Effector memory CD4-positive, alpha-beta T cell (primary cell): ENCODE measurements at regions not wholly inside any gene's neighbourhood (a gene's known extent, or its start where the extent isn't known, plus 50 kb on each side); places are given as distances from the start of the nearest gene placed in this dataset.

Source experiments
- DNase-seq, 3 donors: peaks; one replicate each; pipeline ENCODE4 v3.0.0-alpha.2; 2020
- H3K27ac ChIP-seq: 2 replicates; pipeline ENCODE4 v1.7.0; 2013; ENCODE audit warnings: mild to moderate bottlenecking, low read length, moderate library complexity; ENCODE audit not compliant: insufficient read depth, poor library complexity, severe bottlenecking
- H3K27me3 ChIP-seq: replicated peaks from 2 replicates; pipeline ENCODE4 v1.7.0; 2013; ENCODE audit warnings: mild to moderate bottlenecking, low read length; ENCODE audit not compliant: insufficient read depth, control insufficient read depth, poor library complexity, severe bottlenecking
- H3K36me3 ChIP-seq: 2 replicates; pipeline ENCODE4 v1.7.0; 2013; ENCODE audit warnings: mild to moderate bottlenecking, low read length, moderate library complexity; ENCODE audit not compliant: control insufficient read depth, insufficient read depth
- H3K4me1 ChIP-seq: 2 replicates; pipeline ENCODE4 v1.7.0; 2013; ENCODE audit warnings: low read length, mild to moderate bottlenecking; ENCODE audit not compliant: control insufficient read depth, insufficient read depth, poor library complexity, severe bottlenecking
- H3K4me3 ChIP-seq: 2 replicates; pipeline ENCODE4 v1.7.0; 2013; ENCODE audit warnings: low read length, low read depth, mild to moderate bottlenecking; ENCODE audit not compliant: insufficient read depth, poor library complexity, severe bottlenecking
- H3K9me3 ChIP-seq: 2 replicates; pipeline ENCODE4 v1.7.0; 2013; ENCODE audit warnings: mild to moderate bottlenecking, low read length, moderate library complexity; ENCODE audit not compliant: control insufficient read depth

DNA sequence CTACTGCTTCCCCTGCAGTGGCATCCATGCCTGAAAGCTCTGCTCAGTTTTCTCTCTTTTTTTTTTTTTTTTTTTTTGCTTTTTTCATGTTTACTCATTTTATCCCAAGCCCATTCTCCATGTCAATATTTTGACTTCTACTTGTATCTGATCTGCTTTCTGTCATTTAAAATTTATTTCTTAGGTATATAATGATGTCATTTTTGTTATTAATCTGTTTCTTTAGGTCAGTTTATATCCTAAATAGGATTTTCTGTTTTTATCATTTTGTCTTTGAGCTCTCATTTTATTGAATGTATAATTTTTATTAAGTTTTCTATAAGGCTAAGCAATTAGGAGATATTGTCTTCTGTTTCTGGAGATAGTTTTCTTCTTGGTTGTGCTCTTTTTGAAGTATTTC lies 138.5 kb upstream of the PMEPA1 start:
- Histone ChIP-seq H3K27me3 (no peaks in the 10 kb centered on the region), H3K27ac (no peak overlapping the region), H3K4me1 (no peaks in the 10 kb centered on the region), H3K36me3 (no peaks in the 10 kb centered on the region), H3K4me3 (no peak overlapping the region), H3K9me3 (no peaks in the 10 kb centered on the region)
- DNase-seq, result no peak

DNA sequence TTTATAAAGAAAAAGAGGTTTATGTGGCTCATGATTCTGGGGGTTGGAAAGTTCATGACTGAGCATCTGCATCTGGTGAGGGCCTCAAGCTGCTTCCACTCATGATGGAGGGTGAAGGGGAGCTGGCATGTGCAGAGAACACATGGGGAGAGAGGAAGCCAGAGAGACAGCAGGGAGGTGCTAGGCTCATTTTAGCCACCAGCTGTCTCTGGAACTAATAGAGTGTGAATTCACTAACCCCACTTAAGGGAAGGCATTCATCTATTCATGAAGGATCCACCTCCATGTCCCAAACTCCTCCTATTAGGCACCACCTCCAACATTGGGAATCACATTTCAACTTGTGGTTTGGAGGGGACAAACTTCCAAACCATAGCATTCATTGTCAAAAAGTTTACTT lies 137.3 kb upstream of the PMEPA1 start:
- DNase-seq, result no peak
- H3K36me3 ChIP-seq, result no peaks in the 10 kb centered on the region
- H3K27me3 ChIP-seq, result no peaks in the 10 kb centered on the region
- no peaks in the 10 kb centered on the region for H3K9me3 ChIP-seq
- H3K4me1 ChIP-seq, result no peaks in the 10 kb centered on the region
- H3K27ac ChIP-seq, result no peak overlapping the region
- no peak overlapping the region for H3K4me3 ChIP-seq

DNA sequence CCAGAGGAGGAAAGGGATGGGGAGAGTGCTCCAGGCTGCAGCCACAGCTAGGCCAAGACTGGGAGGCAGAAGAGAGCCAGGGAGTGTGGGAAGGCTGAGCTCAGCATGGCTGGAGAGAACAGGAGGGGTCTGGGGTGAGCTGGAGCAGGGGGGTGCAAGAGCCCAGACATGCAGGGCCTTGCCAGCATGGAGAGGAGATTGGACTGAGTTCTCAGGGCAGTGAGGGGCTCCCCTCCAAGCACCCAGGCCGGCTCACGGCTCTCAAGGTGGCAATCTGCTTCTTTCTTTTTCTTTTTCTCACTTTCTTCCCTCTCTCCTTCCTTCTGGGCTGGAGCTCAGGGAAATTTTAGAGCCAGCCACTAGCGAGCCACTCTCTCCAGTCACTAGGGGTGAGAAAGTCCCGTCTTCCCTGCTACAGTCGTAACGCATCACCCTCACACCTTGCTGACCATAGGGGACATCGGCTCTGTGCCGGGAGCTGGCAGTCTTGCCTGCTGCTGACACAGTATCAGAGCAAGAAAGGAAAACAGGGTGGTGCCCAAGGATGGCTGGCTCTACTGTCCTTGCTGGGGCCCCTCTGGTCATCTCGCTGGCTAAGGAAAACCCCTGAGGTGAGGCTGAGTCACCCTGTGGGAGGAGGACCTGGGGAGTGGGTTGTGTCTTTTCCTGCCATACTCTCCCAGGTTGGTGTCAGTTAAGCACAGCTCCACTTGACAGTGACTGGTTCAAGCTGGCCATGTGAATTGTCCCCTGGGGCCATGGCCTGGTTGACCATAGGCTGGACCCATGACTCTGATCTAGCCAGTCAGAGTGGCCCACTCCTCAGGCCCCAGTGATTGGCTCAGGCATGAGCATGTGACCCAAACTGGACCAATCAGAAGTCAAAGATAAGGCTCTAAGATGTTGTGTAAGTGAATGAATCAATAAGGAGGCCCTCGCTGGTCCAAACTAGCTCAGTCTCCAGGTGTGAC lies 135.1 kb upstream of the PMEPA1 start:
- Histone ChIP-seq H3K4me3 (no peak overlapping the region), H3K27ac (no peak overlapping the region), H3K9me3 (no peaks in the 10 kb centered on the region), H3K36me3 (no peaks in the 10 kb centered on the region), H3K4me1 (no peaks in the 10 kb centered on the region), H3K27me3 (no peaks in the 10 kb centered on the region)
- no peak for DNase-seq

DNA sequence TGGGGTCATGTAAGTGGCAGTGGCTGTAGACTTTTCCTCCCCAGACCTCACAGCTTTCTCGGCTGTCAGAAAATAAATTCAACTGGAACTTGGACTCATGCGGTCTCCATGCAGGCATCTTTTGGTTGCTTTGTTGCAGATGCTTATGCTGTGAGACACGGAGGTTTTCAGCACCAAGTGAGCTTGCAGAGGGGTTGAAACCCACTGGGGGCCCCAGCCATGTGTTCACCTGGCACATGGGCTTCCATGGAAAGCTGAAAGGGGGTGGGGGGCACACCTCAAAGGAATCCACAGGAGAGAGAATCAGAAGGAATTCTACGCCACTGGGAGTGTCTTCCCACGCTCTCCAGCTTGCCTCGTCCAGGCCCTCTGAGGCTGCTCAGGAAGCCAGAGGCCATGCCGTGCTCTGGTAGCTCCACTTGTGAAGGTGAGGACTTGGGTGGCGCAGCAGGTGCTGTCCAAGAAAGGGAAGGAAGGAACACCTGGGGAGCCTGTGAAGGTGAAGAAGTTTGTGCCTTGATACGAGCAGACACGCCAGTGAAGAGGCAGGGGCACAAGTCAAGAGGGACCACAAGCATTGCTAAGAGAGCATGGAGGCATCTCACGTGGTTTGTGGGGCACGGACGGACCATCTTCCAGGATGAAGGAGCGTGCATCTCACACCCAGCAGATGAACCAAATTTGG lies 134.3 kb upstream of the PMEPA1 start:
- DNase-seq, result no peak
- no peaks in the 10 kb centered on the region for H3K36me3 ChIP-seq
- no peaks in the 10 kb centered on the region for H3K4me1 ChIP-seq
- H3K27me3 ChIP-seq, result no peaks in the 10 kb centered on the region
- H3K27ac ChIP-seq, result no peak overlapping the region
- H3K9me3 ChIP-seq, result no peaks in the 10 kb centered on the region
- H3K4me3 ChIP-seq, result no peak overlapping the region

DNA sequence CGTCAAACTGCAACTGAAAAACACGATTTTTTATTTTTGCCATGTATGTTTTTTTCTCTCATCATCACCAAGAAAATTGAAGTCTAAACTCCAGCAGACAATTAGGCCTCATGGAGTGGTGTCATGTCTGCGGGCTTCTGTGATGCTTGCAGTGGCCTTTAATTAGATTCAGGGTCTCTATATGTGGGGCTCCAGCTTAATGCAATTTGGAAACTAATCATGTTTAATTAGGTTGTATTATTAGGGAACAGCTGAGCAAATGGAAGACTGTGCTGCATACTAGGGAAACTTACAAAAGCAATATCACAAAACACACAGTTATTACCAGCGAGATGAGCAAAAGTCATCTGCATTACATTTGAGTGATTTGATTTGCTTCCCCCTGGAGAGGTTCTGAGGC lies 132.9 kb upstream of the PMEPA1 start:
- Histone ChIP-seq H3K4me3 (no peak overlapping the region), H3K27me3 (no peaks in the 10 kb centered on the region), H3K36me3 (no peaks in the 10 kb centered on the region), H3K27ac (no peak overlapping the region), H3K9me3 (no peaks in the 10 kb centered on the region), H3K4me1 (no peaks in the 10 kb centered on the region)
- DNase-seq, result no peak

DNA sequence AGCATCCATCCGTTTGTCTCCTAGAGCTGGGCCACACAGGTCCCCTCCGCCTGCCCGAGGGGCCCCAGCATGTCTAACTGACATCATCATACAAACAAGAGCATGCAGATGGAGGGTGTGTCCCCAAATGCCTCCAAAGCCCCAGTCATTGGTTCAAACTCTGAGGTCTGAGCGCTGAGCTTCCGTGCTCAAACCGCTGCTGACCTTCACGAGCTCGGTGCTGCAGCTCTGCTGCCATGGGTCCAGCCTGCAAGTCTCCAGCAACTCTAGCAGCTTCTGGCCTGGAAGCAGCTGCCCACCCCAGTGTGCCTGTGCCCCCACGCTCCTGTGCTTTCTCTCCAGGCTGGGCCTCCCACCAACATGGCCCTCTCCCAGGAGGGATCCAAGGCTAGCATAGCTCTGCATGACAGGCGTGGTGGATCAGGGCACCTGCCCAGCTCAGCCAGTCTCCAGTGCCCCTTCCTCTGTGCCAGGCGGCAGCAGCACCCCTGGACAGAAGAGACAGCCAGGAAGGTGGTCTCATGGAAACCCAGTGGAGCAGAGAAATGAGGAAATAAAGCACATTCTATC lies 131.6 kb upstream of the PMEPA1 start:
- no peaks in the 10 kb centered on the region for H3K9me3 ChIP-seq
- H3K27me3 ChIP-seq, result no peaks in the 10 kb centered on the region
- H3K4me3 ChIP-seq, result no peak overlapping the region
- no peak overlapping the region for H3K27ac ChIP-seq
- no peaks in the 10 kb centered on the region for H3K36me3 ChIP-seq
- DNase-seq, result no peak
- H3K4me1 ChIP-seq, result no peaks in the 10 kb centered on the region

DNA sequence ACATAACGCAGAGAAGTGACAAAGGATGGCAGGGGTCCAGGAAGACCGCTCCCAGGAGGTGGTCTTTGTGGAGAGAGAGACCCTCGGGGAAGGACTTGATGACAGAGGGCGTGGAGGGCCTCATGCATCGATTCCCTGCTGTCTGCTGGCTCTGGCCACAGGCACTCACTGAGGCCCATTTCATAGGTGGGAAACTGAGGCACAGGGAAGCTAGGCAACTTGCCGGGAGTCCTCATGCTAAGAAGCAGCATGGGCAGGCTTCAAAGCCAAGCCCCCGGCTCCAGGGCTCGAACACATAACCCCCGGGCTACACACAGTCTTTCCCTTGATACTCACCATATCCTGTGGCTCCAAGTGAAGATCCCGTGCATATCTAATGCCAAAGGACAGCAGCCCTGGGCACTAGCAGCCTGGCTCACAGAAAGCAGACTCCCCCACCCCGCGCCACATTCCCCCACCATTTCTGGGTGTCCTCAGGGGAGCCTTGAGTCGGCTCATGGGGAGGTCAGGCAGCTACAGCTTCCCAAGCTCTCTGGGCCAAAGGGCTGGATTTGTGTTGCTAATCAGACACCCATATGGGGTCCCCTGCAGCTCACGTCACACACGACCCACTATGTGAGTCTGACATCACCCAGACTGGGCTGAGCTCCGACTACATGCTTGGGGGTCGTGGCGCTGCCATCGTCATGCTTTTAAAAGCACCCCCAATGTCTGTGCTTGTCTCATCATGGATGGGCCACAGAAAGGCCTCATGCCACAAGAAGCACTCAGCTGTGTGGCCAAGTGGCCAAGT lies 130.9 kb upstream of the PMEPA1 start:
- no peak overlapping the region for H3K4me3 ChIP-seq
- no peak overlapping the region for H3K27ac ChIP-seq
- DNase-seq, result no peak
- no peaks in the 10 kb centered on the region for H3K36me3 ChIP-seq
- H3K27me3 ChIP-seq, result no peaks in the 10 kb centered on the region
- H3K9me3 ChIP-seq, result no peaks in the 10 kb centered on the region
- H3K4me1 ChIP-seq, result no peaks in the 10 kb centered on the region

DNA sequence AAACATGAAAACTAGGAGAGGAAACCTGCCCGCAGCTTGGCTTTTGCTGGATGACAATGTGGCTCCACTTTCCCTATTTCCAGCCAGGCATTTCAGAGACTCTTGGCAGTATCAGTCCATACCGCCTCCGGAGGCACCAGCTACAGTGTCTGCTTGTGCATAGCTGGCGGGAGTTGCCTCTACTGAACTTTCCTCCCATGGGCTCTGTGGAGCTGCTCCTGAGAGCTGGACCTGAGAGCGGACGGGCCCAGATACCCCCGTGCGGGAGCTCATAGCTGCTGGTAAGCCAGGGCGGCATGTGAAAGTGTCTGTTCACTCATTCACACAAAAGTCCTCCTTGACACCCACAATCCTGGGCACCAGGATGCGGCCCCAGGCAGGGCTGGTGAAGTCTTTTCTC lies 130.3 kb upstream of the PMEPA1 start:
- Histone ChIP-seq H3K36me3 (no peaks in the 10 kb centered on the region), H3K4me3 (no peak overlapping the region), H3K9me3 (no peaks in the 10 kb centered on the region), H3K27me3 (no peaks in the 10 kb centered on the region), H3K27ac (no peak overlapping the region), H3K4me1 (no peaks in the 10 kb centered on the region)
- DNase-seq, result no peak

DNA sequence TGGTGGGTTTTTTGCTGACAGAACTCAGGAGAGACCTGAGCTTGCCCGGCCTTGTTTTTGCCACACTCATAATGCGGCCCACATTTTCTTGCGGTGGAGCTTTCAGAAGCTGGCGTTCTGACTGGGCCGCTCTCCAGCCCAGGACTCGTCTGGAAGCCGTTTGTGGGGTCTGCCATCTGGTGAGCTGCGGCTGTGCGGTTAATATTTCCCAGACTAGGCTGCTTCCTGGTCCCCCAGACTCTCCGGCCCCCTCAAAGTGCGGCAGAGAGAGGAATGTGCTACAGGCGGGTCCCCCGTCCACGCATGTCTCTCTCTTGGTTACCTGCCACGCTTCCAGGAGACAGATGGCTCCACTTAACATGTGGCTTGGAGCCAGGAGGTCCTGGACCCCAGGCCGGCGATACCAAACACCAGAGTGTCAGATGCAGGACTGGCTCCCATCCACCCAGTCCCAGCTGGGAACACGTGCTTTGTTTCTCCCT lies 128.9 kb upstream of the PMEPA1 start:
- H3K4me1 ChIP-seq, result no peaks in the 10 kb centered on the region
- DNase-seq, result no peak
- H3K27me3 ChIP-seq, result no peaks in the 10 kb centered on the region
- H3K36me3 ChIP-seq, result no peaks in the 10 kb centered on the region
- no peak overlapping the region for H3K27ac ChIP-seq
- H3K4me3 ChIP-seq, result no peak overlapping the region
- no peaks in the 10 kb centered on the region for H3K9me3 ChIP-seq
